Stomach (tissue), 8 donors: ENCODE measurements at regions not wholly inside any gene's neighbourhood (a gene's known extent, or its start where the extent isn't known, plus 50 kb on each side); places are given as distances from the start of the nearest gene placed in this dataset.

Source experiments
- DNase-seq, 2 donors: peaks; one replicate each; pipeline versions ENCODE4 v3.0.0 to v3.0.0-alpha.2; 2013 to 2019
- H3K27ac ChIP-seq, 5 donors: fragments of 200-600 bp in 4 of 5; sonication (generic) in 4 of 5; one replicate each; pipeline ENCODE4 v1.5.1; 2013 to 2019; ENCODE audit warnings: mild to moderate bottlenecking in 1 of 5, moderate library complexity in 1 of 5
- H3K27me3 ChIP-seq, 3 donors: fragments of 200-600 bp; sonication (generic); one replicate each; pipeline ENCODE4 v1.5.1; 2017 to 2019; ENCODE audit warnings: mixed run types in 1 of 3
- H3K36me3 ChIP-seq, 4 donors: fragments of 200-600 bp; sonication (generic); 1 replicate in 3 of 4; 2 replicates in 1 of 4; pipeline ENCODE4 v1.5.1; 2016 to 2019
- H3K4me1 ChIP-seq, 4 donors: fragments of 200-600 bp; sonication (generic); one replicate each; pipeline ENCODE4 v1.5.1; 2016 to 2019
- H3K4me3 ChIP-seq, 4 donors: fragments of 200-600 bp; sonication (generic) in 3 of 4; one replicate each; pipeline ENCODE4 v1.5.1; 2016 to 2019; ENCODE audit warnings: mild to moderate bottlenecking in 1 of 4
- H3K9me3 ChIP-seq, 4 donors: fragments of 200-600 bp; sonication (generic); one replicate each; pipeline ENCODE4 v1.5.1; 2016 to 2019
- CTCF ChIP-seq, 7 experiments: fragments of 450-650 bp in 4 of 7; fragments of 200-600 bp in 3 of 7; sonication (generic) in 3 of 7; IDR thresholded peaks; one replicate each; pipeline ENCODE4 v1.5.1; 2016 to 2019; ENCODE audit warnings: antibody characterized with exemption in 7 of 7, control low read depth in 2 of 7, mild to moderate bottlenecking in 1 of 7
- EP300 ChIP-seq: sonication (generic); formaldehyde crosslinking; IDR thresholded peaks from one replicate; pipeline ENCODE4 v1.6.1; 2017; ENCODE audit warnings: antibody characterized with exemption
- POLR2A ChIP-seq, 4 donors: fragments of 450-650 bp; IDR thresholded peaks; one replicate each; pipeline ENCODE4 v1.6.1; 2016; ENCODE audit warnings: antibody characterized with exemption in 4 of 4, control low read depth in 2 of 4, mild to moderate bottlenecking in 1 of 4, moderate library complexity in 1 of 4
- POLR2AphosphoS5 ChIP-seq, 3 donors: sonication (generic); formaldehyde crosslinking; IDR thresholded peaks; one replicate each; pipeline ENCODE4 v1.6.1; 2016; ENCODE audit warnings: antibody characterized with exemption in 3 of 3
- WGBS, 5 donors: extraction: QIAGEN DNeasy Blood & Tissue Kit in 3 of 5; methylation state at CpG; one replicate each; pipeline versions ENCODE4 v1.1.5 to v1.1.7; 2013 to 2018; 5-methylcytosine and 5-hydroxymethylcytosine counted together
- intact Hi-C: fragments of 100-400 bp; cut with DNase I; formaldehyde crosslinking; loops from one replicate; pipeline ENCODE4 v1.15.1; 2023; ENCODE audit warnings: low total_unique reads
- donor health status: healthy with polysubstance abuse.
- donor health status: Bipolar disorder and iron deficiency.
- donor health status: healthy.

GRCh38 chr4:38233727-38234480 lies 273.7 kb downstream of the PTTG2 start:
- intact Hi-C loops: no loop called here
- 76 to 92% (median 81%) methylated on average over 6 of the region's 6 CpGs for WGBS, 5 donors
- TF ChIP-seq POLR2AphosphoS5 (IDR thresholded peaks at IDR 0.05) (no peak), EP300 (no peak), CTCF (IDR thresholded peaks at IDR 0.05) (no peak), POLR2A (IDR thresholded peaks at IDR 0.05) (no peak)
- DNase-seq: no peak
- Histone ChIP-seq H3K4me1 (peaks cover 0 to 39% (median 23%) of the 10 kb centered on the region in 4 donors), H3K9me3 (no peaks in the 10 kb centered on the region), H3K27me3 (no peaks in the 10 kb centered on the region), H3K4me3 (no peak overlapping the region), H3K27ac (no peak overlapping the region), H3K36me3 (no peaks in the 10 kb centered on the region)

- intact Hi-C loops: no loop called here
- WGBS, 5 donors: 59 to 71% (median 70%) methylated on average over 3 of the region's 3 CpGs
- peak in 1 of 2 donors; percentile 68 for DNase-seq
- Histone ChIP-seq H3K4me3 (no peak overlapping the region), H3K9me3 (no peaks in the 10 kb centered on the region), H3K36me3 (no peaks in the 10 kb centered on the region), H3K4me1 (peaks cover 0 to 27% (median 14%) of the 10 kb centered on the region in 4 donors), H3K27me3 (no peaks in the 10 kb centered on the region), H3K27ac (no peak overlapping the region)
- TF ChIP-seq POLR2A (IDR thresholded peaks at IDR 0.05) (no peak), EP300 (no peak), POLR2AphosphoS5 (IDR thresholded peaks at IDR 0.05) (no peak)
These were observed 275.2 kb downstream of the PTTG2 start for GRCh38 chr4:38235354-38235753.

- peak in 1 of 2 donors; percentile 51 for DNase-seq
- peaks cover 0 to 21% (median 8%) of the 10 kb centered on the region in 4 donors for H3K4me1 ChIP-seq
- H3K36me3 ChIP-seq: no peaks in the 10 kb centered on the region
- no peak for TF ChIP-seq CTCF (IDR thresholded peaks at IDR 0.05)
- TF ChIP-seq POLR2A (IDR thresholded peaks at IDR 0.05): no peak
- no peak for TF ChIP-seq POLR2AphosphoS5 (IDR thresholded peaks at IDR 0.05)
- no peak for TF ChIP-seq EP300
- no peaks in the 10 kb centered on the region for H3K9me3 ChIP-seq
- WGBS, 5 donors: 77 to 92% (median 90%) methylated on average over 8 of the region's 8 CpGs
- no peaks in the 10 kb centered on the region for H3K27me3 ChIP-seq
- peak overlapping the region in 1 of 5 donors; percentile 3 for H3K27ac ChIP-seq
- H3K4me3 ChIP-seq: no peak overlapping the region
- intact Hi-C loops: no loop called here
These were observed 275.8 kb downstream of the PTTG2 start for GRCh38 chr4:38236003-38236402.

GRCh38 chr4:38236503-38236902 lies 276.3 kb downstream of the PTTG2 start:
- Histone ChIP-seq H3K27ac (no peak overlapping the region), H3K27me3 (no peaks in the 10 kb centered on the region)
- intact Hi-C loops: no loop called here

More at GRCh38 chr4:38236503-38236902, 276.3 kb downstream of the PTTG2 start:
- 83 to 93% (median 87%) methylated on average over 3 of the region's 3 CpGs for WGBS, 5 donors
- Histone ChIP-seq H3K4me3 (no peak overlapping the region), H3K36me3 (no peaks in the 10 kb centered on the region), H3K9me3 (no peaks in the 10 kb centered on the region), H3K4me1 (peaks cover 0 to 16% (median 5%) of the 10 kb centered on the region in 4 donors)
- TF ChIP-seq EP300 (no peak), POLR2A (IDR thresholded peaks at IDR 0.05) (no peak), POLR2AphosphoS5 (IDR thresholded peaks at IDR 0.05) (no peak), CTCF (IDR thresholded peaks at IDR 0.05) (no peak)
- no peak for DNase-seq
